IMR-90 (cell line): ENCODE measurements at regions not wholly inside any gene's neighbourhood (a gene's known extent, or its start where the extent isn't known, plus 50 kb on each side); places are given as distances from the start of the nearest gene placed in this dataset.

Experiments
- ATAC-seq: fragments of 200-7000 bp; cut with Tn5 transposase; 2 replicates; pipeline ENCODE4 v1.9.1; 2020; ENCODE audit warnings: low read depth, mild to moderate bottlenecking, moderate library complexity
- BruUV-seq: library from RNA; stranded (reverse); fragments of 400-500 nt; replicated peaks from 2 replicates; lab custom pipeline; 2021; lab: Mats Ljungman, UMichigan
- CTCF ChIA-PET: fragments of 300-600 bp; formaldehyde crosslinking; extraction: SDS; loops from one replicate; lab custom pipeline; 2021; ENCODE audit warnings: antibody characterized with exemption; lab: Yijun Ruan, JAX
- POLR2A ChIA-PET: fragments of 300-600 bp; sonication (Branson Sonifier 250); formaldehyde crosslinking; loops from one replicate; lab custom pipeline; 2022; ENCODE audit warnings: antibody characterized with exemption; ENCODE audit not compliant: unreplicated experiment; lab: Charles Lee
- DNase-seq: peaks from one replicate; pipeline ENCODE4 v3.0.0; 2013
- H2AFZ ChIP-seq: replicated peaks from 2 replicates; pipeline ENCODE3; 2013; ENCODE audit warnings: low read length, mild to moderate bottlenecking; ENCODE audit not compliant: poor library complexity
- H2AK5ac ChIP-seq: 2 replicates; pipeline ENCODE4 v1.6.1; 2013; ENCODE audit warnings: low read depth, low read length, inconsistent platforms
- H2AK9ac ChIP-seq: replicated peaks from 2 replicates; pipeline ENCODE3; 2013; ENCODE audit warnings: mild to moderate bottlenecking, low read depth, low read length, moderate library complexity; ENCODE audit not compliant: poor library complexity
- H2BK120ac ChIP-seq: 2 replicates; pipeline ENCODE4 v1.6.1; 2013; ENCODE audit warnings: low read depth, low read length, inconsistent platforms
- H2BK15ac ChIP-seq: 3 replicates; pipeline ENCODE4 v1.6.1; 2013; ENCODE audit warnings: low read depth, low read length, inconsistent platforms
- H2BK20ac ChIP-seq: 2 replicates; pipeline ENCODE4 v1.6.1; 2013; ENCODE audit warnings: low read depth, mild to moderate bottlenecking, inconsistent platforms, low read length, moderate library complexity
- H2BK5ac ChIP-seq: 2 replicates; pipeline ENCODE4 v1.6.1; 2013; ENCODE audit warnings: mild to moderate bottlenecking, low read depth, low read length, inconsistent platforms; ENCODE audit not compliant: poor library complexity, severe bottlenecking
- H3K14ac ChIP-seq: replicated peaks from 2 replicates; pipeline ENCODE4 v1.6.1; 2013; ENCODE audit warnings: low read depth, low read length, inconsistent platforms
- H3K18ac ChIP-seq: 2 replicates; pipeline ENCODE4 v1.6.1; 2013; ENCODE audit warnings: low read depth, low read length, control low read depth
- H3K23ac ChIP-seq: 2 replicates; pipeline ENCODE4 v1.6.1; 2013; ENCODE audit warnings: low read depth, low read length, inconsistent platforms
- H3K27ac ChIP-seq: 2 replicates; pipeline ENCODE4 v1.5.1; 2013; ENCODE audit warnings: mild to moderate bottlenecking, control low read depth, low read length; ENCODE audit not compliant: insufficient read depth
- H3K27me3 ChIP-seq: 2 replicates; pipeline ENCODE4 v1.6.1; 2013; ENCODE audit warnings: low read length; ENCODE audit not compliant: control insufficient read depth, insufficient read depth
- H3K36me3 ChIP-seq: 2 replicates; pipeline ENCODE4 v1.6.1; 2013; ENCODE audit warnings: low read length, mixed read lengths; ENCODE audit not compliant: control insufficient read depth, insufficient read depth
- H3K4ac ChIP-seq: 2 replicates; pipeline ENCODE4 v1.6.1; 2013; ENCODE audit warnings: low read depth, low read length, inconsistent platforms
- H3K4me1 ChIP-seq: 2 replicates; pipeline ENCODE4 v1.6.1; 2013; ENCODE audit warnings: low read length, mixed read lengths; ENCODE audit not compliant: control insufficient read depth, insufficient read depth
- H3K4me2 ChIP-seq: 2 replicates; pipeline ENCODE4 v1.6.1; 2013; ENCODE audit warnings: low read depth, mild to moderate bottlenecking, control low read depth, low read length, moderate library complexity
- H3K4me3 ChIP-seq: 2 replicates; pipeline ENCODE4 v1.5.1; 2013; ENCODE audit warnings: low read depth, mild to moderate bottlenecking, control low read depth, low read length, moderate library complexity; ENCODE audit not compliant: insufficient read depth
- H3K56ac ChIP-seq: 2 replicates; pipeline ENCODE4 v1.6.1; 2013; ENCODE audit warnings: low read length, inconsistent platforms; ENCODE audit not compliant: insufficient read depth; ENCODE audit errors: extremely low read depth
- H3K79me1 ChIP-seq, 2 experiments: 2 replicates each; pipeline ENCODE4 v1.6.1; 2013; ENCODE audit warnings: low read length in 2 of 2, inconsistent platforms in 1 of 2, low read depth in 1 of 2
- H3K9ac ChIP-seq: 2 replicates; pipeline ENCODE4 v1.6.1; 2013; ENCODE audit warnings: low read depth, low read length, control low read depth
- H3K9me1 ChIP-seq: 2 replicates; pipeline ENCODE4 v1.6.1; 2013; ENCODE audit warnings: low read length, inconsistent platforms; ENCODE audit not compliant: insufficient read depth
- H3K9me3 ChIP-seq: 2 replicates; pipeline ENCODE4 v1.6.1; 2013; ENCODE audit warnings: low read length; ENCODE audit not compliant: control insufficient read depth, insufficient read depth
- H4K20me1 ChIP-seq: 2 replicates; pipeline ENCODE4 v1.6.1; 2013; ENCODE audit warnings: low read length, inconsistent platforms; ENCODE audit not compliant: insufficient read depth
- H4K5ac ChIP-seq: 2 replicates; pipeline ENCODE4 v1.6.1; 2013; ENCODE audit warnings: mild to moderate bottlenecking, low read depth, low read length, control low read depth
- H4K8ac ChIP-seq, 2 experiments: 2 replicates each; pipeline ENCODE4 v1.6.1; 2013; ENCODE audit warnings: low read depth in 2 of 2, low read length in 2 of 2, control low read depth in 1 of 2, inconsistent platforms in 1 of 2
- H4K91ac ChIP-seq: 2 replicates; pipeline ENCODE4 v1.6.1; 2013; ENCODE audit warnings: low read depth, low read length, inconsistent platforms; ENCODE audit not compliant: insufficient read depth
- CEBPB ChIP-seq: IDR thresholded peaks from 2 replicates; pipeline ENCODE4 v1.6.1; 2012; ENCODE audit warnings: low read depth, low read length, improper control_type of control experiment
- FOS ChIP-seq: fragments of 150-350 bp; IDR thresholded peaks from 2 replicates; pipeline ENCODE4 v1.6.1; 2016; ENCODE audit warnings: low read depth, low read length
- MAZ ChIP-seq: IDR thresholded peaks from 2 replicates; pipeline ENCODE4 v1.6.1; 2012; ENCODE audit warnings: low read depth, mild to moderate bottlenecking, low read length, improper control_type of control experiment, moderate library complexity, borderline replicate concordance
- RAD21 ChIP-seq: IDR thresholded peaks from 2 replicates; pipeline ENCODE4 v1.6.1; 2012; ENCODE audit warnings: low read length, improper control_type of control experiment
- RCOR1 ChIP-seq: IDR thresholded peaks from 2 replicates; pipeline ENCODE4 v1.6.1; 2012; ENCODE audit warnings: mild to moderate bottlenecking, low read length, improper control_type of control experiment; ENCODE audit not compliant: insufficient replicate concordance
- WGBS, 2 experiments: methylation state at CpG; one replicate each; pipeline versions ENCODE4 v1.1.5 to v1.1.7; 2013; ENCODE audit warnings: missing lambda C conversion rate in 2 of 2; ENCODE audit not compliant: insufficient read length in 1 of 2; ENCODE audit errors: extremely low coverage in 2 of 2; 5-methylcytosine and 5-hydroxymethylcytosine counted together
- dilution Hi-C: fragments of 300-500 bp; cut with HindIII; formaldehyde crosslinking; loops from one replicate; pipeline ENCODE4 v1.14.3; 2018; ENCODE audit warnings: low sequenced_read_pairs; ENCODE audit not compliant: unreplicated experiment
- in situ Hi-C: fragments of 300-500 bp; cut with MboI; formaldehyde crosslinking; loops from 3 replicates; pipeline ENCODE4 v1.14.3; 2019; ENCODE audit warnings: low sequenced_read_pairs, inconsistent platforms, mixed read lengths
- intact Hi-C: fragments of 100-400 bp; cut with micrococcal nuclease; formaldehyde crosslinking; loops from 2 replicates; pipeline ENCODE4 v1.10.0; 2022

DNA sequence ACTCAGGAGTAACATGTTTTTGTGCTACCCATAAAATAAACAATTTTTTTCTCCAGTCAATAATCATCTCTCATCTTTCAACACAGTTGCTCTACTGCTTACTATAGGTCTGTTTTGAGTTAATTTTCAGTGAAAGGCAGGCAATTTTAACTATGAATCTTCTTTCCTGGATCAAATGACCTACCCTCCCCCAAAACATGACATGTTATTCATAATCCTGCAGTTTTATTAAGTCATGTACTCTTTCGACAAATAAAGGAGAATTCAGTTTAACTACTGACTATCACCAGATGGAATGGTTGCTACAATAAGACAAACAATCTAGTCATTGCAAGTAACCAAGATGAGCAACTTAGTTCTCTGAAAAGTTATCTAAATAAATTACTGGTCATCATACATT lies 106.0 kb upstream of the FAR2 start:
- Histone ChIP-seq H3K4me2 (peak overlapping the region; percentile 49; the same call in 1 of the 2 replicates), H3K14ac (no peak overlapping the region), H2BK15ac (no peak overlapping the region), H4K91ac (no peak overlapping the region), H4K8ac (no peak overlapping the region), H2BK120ac (peak overlapping the region; percentile 16; the same call in 1 of the 2 replicates), H3K4me1 (peaks cover 10% of the 10 kb centered on the region), H2BK5ac (peak overlapping the region; percentile 80), H3K4ac (no peak overlapping the region), H3K36me3 (no peaks in the 10 kb centered on the region), H3K27ac (no peak overlapping the region; the same call in 1 of the 2 replicates), H3K79me1 (no peaks in the 10 kb centered on the region), H3K9ac (no peak overlapping the region), H3K9me1 (peaks cover 6% of the 10 kb centered on the region), H2AFZ (no peak overlapping the region), H2AK9ac (no peak overlapping the region), H4K5ac (0 out of 2 replicates have a peak overlapping the region, but pooled peaks have one; percentile 24), H3K27me3 (no peaks in the 10 kb centered on the region), H3K4me3 (no peak overlapping the region), H3K9me3 (no peaks in the 10 kb centered on the region), H4K20me1 (no peaks in the 10 kb centered on the region; the same call in 1 of the 2 replicates), H3K56ac (no peak overlapping the region), H3K18ac (peak overlapping the region; percentile 47; the same call in 1 of the 2 replicates), H2BK20ac (no peak overlapping the region), H2AK5ac (no peak overlapping the region), H3K23ac (no peak overlapping the region)
- BruUV-seq, result no TSS peak
- DNase-seq (peak; percentile 78), ATAC-seq (peak; percentile 50; the same call in 1 of the 2 replicates)
- in situ Hi-C loops (no loop called here), intact Hi-C loops (no loop called here), dilution Hi-C loops (no loop called here)
- WGBS, 2 experiments, result no CpG with 5 or more reads among the region's 1 CpG
- TF ChIP-seq RAD21, result no peak
- TF ChIP-seq FOS, result no peak
- TF ChIP-seq MAZ, result no peak
- TF ChIP-seq RCOR1, result no peak
- TF ChIP-seq CEBPB, result peak; percentile 37; the same call in 1 of the 2 replicates
- POLR2A ChIA-PET, result interaction anchor here (0.5 kb wide), 1 partner anchor 1522 kb away, joined by 3 read pairs; no protein-coding TSS in a partner anchor
- CTCF ChIA-PET, result no interaction called here
